Tibial nerve (tissue), 4 donors: ENCODE measurements at regions not wholly inside any gene's neighbourhood (a gene's known extent, or its start where the extent isn't known, plus 50 kb on each side); places are given as distances from the start of the nearest gene placed in this dataset.
"Not testable (repeated sequence)": the region's sequence is repeated elsewhere in the genome, so short reads cannot be mapped to it uniquely, and the experiment has no call there.

Source experiments
- DNase-seq, 2 donors: peaks; one replicate each; pipeline ENCODE4 v3.0.0-alpha.2; 2019; ENCODE audit warnings: low spot score in 2 of 2
- H3K27ac ChIP-seq, 4 donors: fragments of 200-600 bp; sonication (generic) in 3 of 4; one replicate each; pipeline ENCODE4 v1.5.1; 2017 to 2019; ENCODE audit warnings: mild to moderate bottlenecking in 1 of 4
- H3K27me3 ChIP-seq, 2 donors: fragments of 200-600 bp; sonication (generic) in 1 of 2; one replicate each; pipeline versions ENCODE4 v1.5.1 to v1.6.0; 2017 to 2019
- H3K36me3 ChIP-seq, 3 donors: fragments of 200-600 bp; sonication (generic); one replicate each; pipeline ENCODE4 v1.5.1; 2018 to 2019
- H3K4me1 ChIP-seq, 4 donors: fragments of 200-600 bp; sonication (generic) in 3 of 4; one replicate each; pipeline ENCODE4 v1.5.1; 2017 to 2019
- H3K4me3 ChIP-seq, 4 donors: fragments of 200-600 bp; sonication (generic) in 3 of 4; one replicate each; pipeline ENCODE4 v1.5.1; 2017 to 2019; ENCODE audit warnings: mild to moderate bottlenecking in 1 of 4, moderate library complexity in 1 of 4
- H3K9me3 ChIP-seq, 4 donors: fragments of 200-600 bp; sonication (generic) in 3 of 4; one replicate each; pipeline ENCODE4 v1.5.1; 2017 to 2019
- CTCF ChIP-seq, 5 experiments: fragments of 200-600 bp in 3 of 5; fragments of 450-650 bp in 2 of 5; sonication (generic) in 3 of 5; IDR thresholded peaks; one replicate each; pipeline ENCODE4 v1.5.1; 2016 to 2019; ENCODE audit warnings: antibody characterized with exemption in 5 of 5, mild to moderate bottlenecking in 3 of 5, moderate library complexity in 2 of 5
- EP300 ChIP-seq, 2 donors: sonication (generic); formaldehyde crosslinking; IDR thresholded peaks; one replicate each; pipeline ENCODE4 v1.6.1; 2017; ENCODE audit warnings: antibody characterized with exemption in 2 of 2, mild to moderate bottlenecking in 1 of 2
- POLR2A ChIP-seq, 2 donors: fragments of 450-650 bp; IDR thresholded peaks; one replicate each; pipeline ENCODE4 v1.6.1; 2017; ENCODE audit warnings: antibody characterized with exemption in 2 of 2, mild to moderate bottlenecking in 2 of 2, moderate library complexity in 2 of 2
- WGBS, 2 donors: methylation state at CpG; one replicate each; pipeline ENCODE4 v1.1.5; 2018; 5-methylcytosine and 5-hydroxymethylcytosine counted together

GRCh38 chr18:55737266-55737665 lies 149.3 kb upstream of the TCF4 start:
- Histone ChIP-seq H3K9me3 (no peaks in the 10 kb centered on the region), H3K4me3 (no peak overlapping the region), H3K36me3 (no peaks in the 10 kb centered on the region), H3K27ac (no peak overlapping the region), H3K27me3 (no peaks in the 10 kb centered on the region), H3K4me1 (no peaks in the 10 kb centered on the region)
- TF ChIP-seq POLR2A (IDR thresholded peaks at IDR 0.05) (no peak), CTCF (IDR thresholded peaks at IDR 0.05) (no peak), EP300 (IDR thresholded peaks at IDR 0.05) (no peak)
- DNase-seq, result no peak
- 96 to 97% methylated on average over 4 of the region's 4 CpGs for WGBS, 2 donors

GRCh38 chr18:55735969-55736368 lies 148.0 kb upstream of the TCF4 start:
- no peak overlapping the region for H3K27ac ChIP-seq
- TF ChIP-seq POLR2A (IDR thresholded peaks at IDR 0.05) (no peak), CTCF (IDR thresholded peaks at IDR 0.05) (no peak), EP300 (IDR thresholded peaks at IDR 0.05) (no peak)
- H3K4me3 ChIP-seq, result no peak overlapping the region
- no peak for DNase-seq
- H3K4me1 ChIP-seq, result no peaks in the 10 kb centered on the region
- H3K9me3 ChIP-seq, result no peaks in the 10 kb centered on the region
- 81 to 84% methylated on average over 3 of the region's 3 CpGs for WGBS, 2 donors
- no peaks in the 10 kb centered on the region for H3K27me3 ChIP-seq
- no peaks in the 10 kb centered on the region for H3K36me3 ChIP-seq

GRCh38 chr18:55735199-55735855 lies 147.3 kb upstream of the TCF4 start:
- H3K4me1 ChIP-seq, result no peaks in the 10 kb centered on the region
- 77 to 87% methylated on average over 3 of the region's 3 CpGs for WGBS, 2 donors
- DNase-seq, result no peak

GRCh38 chr18:55732227-55733106 lies 144.5 kb upstream of the TCF4 start:
- no peaks in the 10 kb centered on the region for H3K36me3 ChIP-seq
- H3K9me3 ChIP-seq, result no peaks in the 10 kb centered on the region
- WGBS, 2 donors, result 89 to 100% methylated on average over 2 of the region's 2 CpGs
- H3K27ac ChIP-seq, result peak overlapping the region in 2 of 4 donors; percentile 24 to 28
- no peaks in the 10 kb centered on the region for H3K4me1 ChIP-seq
- H3K4me3 ChIP-seq, result no peak overlapping the region
- H3K27me3 ChIP-seq, result no peaks in the 10 kb centered on the region
- DNase-seq, result no peak
- TF ChIP-seq CTCF (IDR thresholded peaks at IDR 0.05) (no peak), POLR2A (IDR thresholded peaks at IDR 0.05) (no peak), EP300 (IDR thresholded peaks at IDR 0.05) (no peak)

More at GRCh38 chr18:55735199-55735855, 147.3 kb upstream of the TCF4 start:
- Histone ChIP-seq H3K27ac (no peak overlapping the region), H3K36me3 (no peaks in the 10 kb centered on the region), H3K27me3 (no peaks in the 10 kb centered on the region), H3K9me3 (no peaks in the 10 kb centered on the region), H3K4me3 (no peak overlapping the region)
- TF ChIP-seq CTCF (IDR thresholded peaks at IDR 0.05) (no peak), POLR2A (IDR thresholded peaks at IDR 0.05) (no peak), EP300 (IDR thresholded peaks at IDR 0.05) (no peak)

GRCh38 chr18:55731594-55732042 lies 143.6 kb upstream of the TCF4 start:
- H3K36me3 ChIP-seq, result no peaks in the 10 kb centered on the region
- no peaks in the 10 kb centered on the region for H3K4me1 ChIP-seq
- no peak overlapping the region for H3K27ac ChIP-seq
- no peak for TF ChIP-seq EP300 (IDR thresholded peaks at IDR 0.05)
- no peak for TF ChIP-seq POLR2A (IDR thresholded peaks at IDR 0.05)
- no peak for TF ChIP-seq CTCF (IDR thresholded peaks at IDR 0.05)
- no peak for DNase-seq
- 55 to 57% methylated on average over 4 of the region's 4 CpGs for WGBS, 2 donors
- H3K9me3 ChIP-seq, result no peaks in the 10 kb centered on the region
- H3K27me3 ChIP-seq, result no peaks in the 10 kb centered on the region
- no peak overlapping the region for H3K4me3 ChIP-seq

- H3K9me3 ChIP-seq, DNase-seq, H3K36me3 ChIP-seq, H3K27me3 ChIP-seq, H3K27ac ChIP-seq, H3K4me1 ChIP-seq, H3K4me3 ChIP-seq: not testable (repeated sequence)
- WGBS, 2 donors, result 95 to 96% methylated on average over 20 to 21 of the region's 21 CpGs
Measured at GRCh38 chr18:55721006-55721405, 133.0 kb upstream of the TCF4 start.
